G401 (cell line): ENCODE measurements at regions not wholly inside any gene's neighbourhood (a gene's known extent, or its start where the extent isn't known, plus 50 kb on each side); places are given as distances from the start of the nearest gene placed in this dataset.

Experiments
- DNase-seq: peaks from one replicate; pipeline ENCODE4 v3.0.0-alpha.2; 2015; ENCODE audit warnings: low spot score
- in situ Hi-C: cut with HindIII; loops from 2 replicates; pipeline ENCODE4 v1.10.0; 2016; ENCODE audit warnings: low sequenced_read_pairs, mixed read lengths

DNA sequence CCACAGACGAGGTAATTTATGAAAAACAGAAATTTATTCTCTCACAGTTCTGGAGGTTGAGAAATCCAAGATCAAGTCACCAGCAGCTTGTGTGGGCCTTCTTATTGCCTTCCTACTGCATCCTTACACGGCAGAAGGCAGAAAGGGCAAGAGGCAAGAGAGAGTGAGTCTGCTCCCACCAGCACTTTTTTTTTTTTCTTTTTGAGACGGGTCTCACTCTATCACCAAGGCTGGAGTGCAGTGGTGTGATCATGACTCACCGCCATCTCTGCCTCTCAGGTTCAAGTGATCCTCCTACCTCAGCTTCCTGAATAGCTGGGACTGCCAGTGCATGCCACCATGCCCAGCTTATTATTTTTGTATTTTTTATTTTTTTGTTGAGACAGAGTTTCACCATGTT lies 78.5 kb upstream of the HK2 start:
- in situ Hi-C loops, result no loop called here
- DNase-seq, result no peak

DNA sequence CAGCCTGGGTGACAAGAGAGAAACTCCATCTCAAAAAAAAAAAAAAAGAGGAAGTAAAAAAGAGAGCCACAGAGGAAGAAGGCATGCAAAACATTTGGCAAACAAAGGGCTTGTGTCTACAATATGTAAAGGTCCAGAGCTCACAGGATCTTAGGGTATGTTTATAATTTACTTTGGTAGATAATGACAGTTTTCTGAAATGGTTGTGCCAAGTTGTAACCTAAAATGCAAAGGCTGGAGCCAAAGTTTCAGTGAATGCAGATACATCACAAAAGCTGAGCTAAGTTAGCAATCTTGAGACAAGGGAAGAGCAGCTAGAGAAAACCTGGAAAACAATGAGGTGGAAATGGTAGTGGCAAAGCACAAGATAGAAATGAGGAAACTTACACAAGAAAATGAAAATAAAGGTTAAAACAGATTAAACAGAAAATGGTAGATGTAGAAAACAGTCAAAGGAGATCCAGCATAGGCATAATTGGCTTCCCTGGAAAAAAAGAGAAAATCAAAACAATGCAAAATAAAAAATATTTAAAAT lies 77.5 kb upstream of the HK2 start:
- DNase-seq, result no peak
- in situ Hi-C loops, result no loop called here

DNA sequence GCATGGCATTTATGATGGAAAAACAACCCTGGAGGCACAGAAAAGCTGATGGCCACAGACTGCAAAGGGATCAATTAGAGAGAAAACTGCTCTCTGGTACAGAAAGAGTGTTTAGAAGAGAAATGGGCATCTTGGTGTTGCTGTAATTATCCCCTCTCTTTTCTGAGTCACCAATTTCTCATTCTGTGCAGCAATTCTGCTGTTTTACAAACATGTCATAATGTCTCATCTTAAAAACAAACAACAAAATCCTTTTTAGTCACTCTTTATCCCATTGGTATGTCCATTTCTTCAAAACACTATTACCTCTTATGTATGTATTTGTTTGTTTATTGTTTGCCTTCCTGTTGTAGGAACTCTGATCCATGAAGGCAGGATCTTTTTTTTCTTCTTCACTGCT lies 73.9 kb upstream of the HK2 start:
- DNase-seq, result no peak
- in situ Hi-C loops, result no loop called here

DNA sequence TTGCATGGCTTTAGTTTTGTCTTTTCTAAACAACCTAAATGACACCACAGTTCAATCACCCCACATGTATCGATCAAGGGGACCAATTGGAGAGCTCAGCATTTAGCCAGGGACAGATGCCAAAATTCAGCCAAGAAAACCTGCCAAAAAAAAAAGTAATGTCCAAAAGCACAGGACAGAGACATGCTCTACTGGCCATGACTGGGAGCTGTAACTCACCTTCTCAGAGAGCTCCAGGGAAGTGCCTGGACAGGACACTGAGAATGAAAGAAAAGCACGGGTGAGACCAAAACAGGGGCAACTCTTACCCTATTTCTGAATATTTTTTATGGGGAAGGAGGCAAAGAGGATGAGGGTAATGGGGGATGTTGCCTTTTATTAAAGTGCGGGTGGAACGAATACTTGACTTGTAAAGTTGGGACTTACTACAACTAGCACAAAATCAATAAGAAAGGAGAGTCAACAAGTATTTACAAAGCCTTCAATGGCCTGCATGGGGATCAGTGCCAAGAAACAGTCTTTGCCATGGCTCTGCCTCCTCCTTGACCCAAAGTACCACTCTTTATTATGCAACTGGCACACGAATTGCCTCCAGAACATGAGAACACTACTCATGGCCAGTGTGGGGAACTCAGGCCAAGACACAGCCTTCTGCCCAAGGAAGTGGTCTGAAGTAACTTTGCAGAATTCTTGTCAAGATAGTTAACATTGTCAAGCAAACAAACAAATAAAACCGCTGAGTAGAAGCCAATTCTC lies 72.9 kb upstream of the HK2 start:
- in situ Hi-C loops, result no loop called here
- no peak for DNase-seq

DNA sequence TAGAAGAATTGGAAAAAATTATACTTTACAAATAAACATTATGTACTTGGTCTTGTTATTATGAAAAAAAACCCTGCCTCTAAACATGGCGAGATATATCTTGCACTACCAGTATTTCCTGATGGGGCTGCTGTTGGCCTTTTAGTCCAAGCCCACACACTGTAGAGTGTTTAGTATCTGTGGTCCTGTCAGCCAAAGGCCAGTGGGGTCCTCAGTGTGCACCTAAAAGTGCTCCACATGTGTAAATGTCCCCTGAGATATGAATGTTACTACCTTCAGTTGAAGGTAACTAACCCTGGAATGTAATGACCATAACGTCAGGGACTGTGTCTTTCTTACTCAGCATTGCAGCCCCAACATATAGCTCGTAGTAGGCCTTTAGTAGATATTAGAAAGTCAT lies 71.1 kb upstream of the HK2 start:
- in situ Hi-C loops, result no loop called here
- DNase-seq, result no peak

DNA sequence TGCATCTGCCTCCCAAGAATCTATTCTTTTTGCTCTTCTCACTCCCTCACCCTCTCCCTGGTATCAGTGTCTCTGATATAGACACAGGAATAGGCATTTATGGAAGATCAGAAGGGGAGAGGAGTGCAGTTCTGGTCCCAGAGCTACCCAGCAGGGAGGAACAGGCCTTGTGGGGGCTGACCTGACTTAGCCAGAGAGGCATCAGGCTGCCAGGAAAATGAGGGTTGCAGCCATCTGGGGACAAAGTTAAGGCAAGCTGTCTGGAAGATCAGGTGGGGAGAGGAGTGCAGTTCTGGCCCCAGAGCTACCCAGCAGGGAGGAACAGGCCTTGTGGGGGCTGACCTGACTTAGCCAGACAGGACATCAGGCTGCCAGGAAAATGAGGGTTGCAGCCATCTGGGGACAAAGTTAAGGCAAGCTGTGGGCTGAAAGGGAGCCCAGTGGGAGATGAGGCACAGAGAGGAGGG lies 69.9 kb upstream of the HK2 start:
- in situ Hi-C loops, result no loop called here
- DNase-seq, result peak; percentile 69

DNA sequence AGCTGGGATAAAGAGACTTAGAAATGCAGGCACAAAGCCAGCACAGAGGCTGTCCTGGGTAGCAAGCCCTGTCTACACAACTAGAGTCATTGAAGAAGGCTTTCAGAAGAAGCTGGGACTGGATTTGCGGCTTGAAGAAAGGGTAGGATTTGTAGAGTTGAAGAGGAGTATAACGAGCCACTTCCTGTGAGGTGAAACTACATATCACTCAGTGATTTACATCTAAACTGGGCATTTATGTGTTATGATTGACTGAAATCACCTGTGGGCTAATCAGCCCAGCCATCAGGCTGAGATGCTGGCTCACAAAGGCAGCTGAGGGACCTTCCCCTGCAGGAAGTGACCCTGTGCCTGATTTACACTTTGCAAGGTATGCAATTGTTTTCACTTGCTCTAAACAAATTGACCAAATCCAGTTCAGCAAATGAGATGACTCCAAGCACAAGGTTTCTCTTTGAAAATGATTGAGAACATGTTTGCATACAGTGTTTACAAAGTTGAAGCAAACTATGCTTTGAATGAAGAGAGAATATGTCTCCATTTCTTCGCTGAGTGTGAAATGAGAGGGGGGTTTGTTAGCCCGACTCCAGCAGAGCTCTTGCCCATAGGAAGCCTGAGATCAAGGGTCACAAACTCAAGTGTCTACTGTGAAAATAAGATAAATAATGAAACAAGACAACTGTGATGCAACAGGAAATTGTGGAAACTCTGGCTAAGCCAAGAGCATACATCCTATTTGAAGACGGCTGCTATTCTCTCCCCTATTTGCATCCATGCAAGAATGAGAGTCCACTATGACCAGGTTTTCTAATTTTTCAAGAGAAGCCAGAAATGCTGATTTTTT lies 69.3 kb upstream of the HK2 start:
- DNase-seq, result no peak
- in situ Hi-C loops, result no loop called here

DNA sequence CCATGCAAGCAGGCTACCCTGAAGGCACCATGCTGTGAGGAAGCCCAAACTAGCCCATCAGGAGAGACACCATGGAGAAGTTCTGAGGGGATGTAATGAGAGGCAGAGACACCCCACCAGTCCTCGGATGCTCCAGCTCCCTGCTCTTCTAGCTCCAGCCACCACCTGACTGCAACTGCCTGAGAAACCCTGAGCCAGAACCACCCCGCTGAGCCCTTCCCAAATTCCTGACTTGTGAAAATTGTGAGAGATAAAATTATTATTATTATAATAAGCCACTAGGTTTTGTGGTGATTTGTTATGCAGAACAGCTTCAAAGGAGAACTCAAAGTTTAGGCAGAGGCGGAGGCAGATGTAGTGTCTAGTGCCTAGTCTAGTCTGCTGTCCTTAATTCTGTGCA lies 67.1 kb upstream of the HK2 start:
- in situ Hi-C loops, result no loop called here
- no peak for DNase-seq

DNA sequence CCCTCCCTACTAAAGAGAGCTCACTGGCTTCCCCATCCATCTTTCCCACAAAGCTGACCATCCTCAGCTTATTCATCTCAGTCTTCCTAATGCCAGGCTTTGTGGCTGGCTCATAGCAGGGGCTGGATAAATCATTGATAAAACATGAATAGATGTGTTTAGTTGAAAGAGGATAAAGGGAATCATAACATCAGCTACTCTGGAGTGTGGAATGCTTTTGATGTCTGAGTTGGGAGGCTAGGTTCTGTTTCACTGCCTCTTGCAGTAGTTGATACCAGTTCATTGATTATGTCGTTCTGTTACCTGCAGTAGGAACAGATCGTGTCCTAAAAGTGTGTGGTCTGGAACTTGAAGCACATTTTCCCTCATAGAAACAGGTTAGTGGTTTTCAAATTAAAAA lies 66.3 kb upstream of the HK2 start:
- no peak for DNase-seq
- in situ Hi-C loops, result no loop called here

DNA sequence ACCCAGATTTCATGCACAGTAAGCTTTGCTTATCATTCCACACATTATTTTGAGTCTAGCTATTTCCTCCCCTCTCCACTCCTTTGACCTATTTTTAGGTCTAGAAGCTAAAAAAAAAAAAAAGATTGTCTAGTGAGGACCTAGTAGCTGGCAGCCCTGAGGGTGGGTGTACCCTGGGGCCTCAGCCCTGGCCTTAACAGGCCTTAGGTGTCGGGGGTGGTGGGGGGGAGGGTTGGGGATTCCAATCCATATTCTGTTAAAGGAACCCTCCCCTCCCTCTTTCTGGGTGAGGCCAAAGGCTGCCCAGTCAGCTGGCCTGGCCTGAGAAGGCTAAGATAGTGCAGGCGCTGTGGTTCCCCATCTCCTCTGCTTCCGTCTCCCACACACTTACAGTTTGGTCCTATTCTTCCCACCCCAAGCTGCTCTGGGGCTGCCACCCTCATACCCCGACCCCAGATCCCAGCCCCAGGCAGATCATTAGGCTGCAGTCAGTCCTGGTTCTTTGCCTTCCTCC lies 65.5 kb upstream of the HK2 start:
- in situ Hi-C loops, result no loop called here
- no peak for DNase-seq

DNA sequence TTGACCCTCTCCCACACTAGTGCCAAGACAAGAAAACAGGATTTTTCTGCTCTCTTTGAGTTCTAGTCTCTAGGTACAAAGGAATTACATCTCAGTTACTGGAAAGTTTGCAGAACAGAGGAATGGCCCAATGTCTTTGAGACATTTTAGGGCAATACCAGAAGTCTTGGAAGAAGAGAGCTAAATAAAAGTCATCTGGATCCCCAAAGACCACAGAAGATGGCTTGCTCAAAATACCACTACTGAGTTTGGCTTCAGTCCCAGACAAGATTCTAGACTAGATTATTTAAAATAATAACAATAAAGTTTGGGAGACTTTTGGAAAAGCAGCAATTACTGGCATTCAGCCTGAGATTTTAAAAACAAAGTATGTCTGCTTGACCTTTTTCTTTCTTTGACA lies 61.9 kb upstream of the HK2 start:
- no peak for DNase-seq
- in situ Hi-C loops, result no loop called here

DNA sequence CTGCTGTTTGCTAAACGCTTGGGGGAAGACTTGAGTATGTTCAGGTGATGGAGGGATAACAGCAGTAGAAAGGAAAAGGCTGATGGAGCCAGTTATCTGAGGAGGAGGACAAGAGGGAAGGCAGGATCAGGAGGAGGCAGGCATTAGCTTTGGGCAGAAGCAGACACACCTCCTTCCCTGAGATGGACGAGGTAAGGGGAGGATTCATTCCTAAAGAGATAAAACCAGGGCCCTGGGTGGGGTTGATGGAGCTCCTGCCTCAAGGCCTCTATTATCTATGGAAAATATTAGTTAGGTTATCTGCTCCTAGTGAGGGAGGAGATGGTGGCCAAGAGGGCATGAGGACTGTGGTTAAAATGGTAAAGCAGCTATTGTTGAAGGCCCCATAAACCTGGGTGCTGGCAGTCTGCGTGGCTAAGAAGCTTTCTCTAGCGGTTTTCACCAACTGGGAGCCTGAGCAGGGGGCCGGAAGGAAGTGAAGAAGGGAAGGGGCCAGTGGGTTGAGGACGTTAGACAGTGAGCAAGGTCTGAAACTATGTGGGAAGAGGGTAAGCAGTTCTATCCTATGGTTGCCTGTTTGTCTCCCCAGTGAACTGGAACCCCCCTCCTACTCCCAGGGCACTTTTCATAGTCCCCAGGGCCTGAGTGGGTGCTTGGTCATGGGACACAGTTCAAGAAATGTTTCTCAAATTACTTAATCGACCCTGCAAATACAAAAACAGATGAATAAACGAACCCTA lies 56.6 kb upstream of the HK2 start:
- in situ Hi-C loops, result no loop called here
- DNase-seq, result no peak

DNA sequence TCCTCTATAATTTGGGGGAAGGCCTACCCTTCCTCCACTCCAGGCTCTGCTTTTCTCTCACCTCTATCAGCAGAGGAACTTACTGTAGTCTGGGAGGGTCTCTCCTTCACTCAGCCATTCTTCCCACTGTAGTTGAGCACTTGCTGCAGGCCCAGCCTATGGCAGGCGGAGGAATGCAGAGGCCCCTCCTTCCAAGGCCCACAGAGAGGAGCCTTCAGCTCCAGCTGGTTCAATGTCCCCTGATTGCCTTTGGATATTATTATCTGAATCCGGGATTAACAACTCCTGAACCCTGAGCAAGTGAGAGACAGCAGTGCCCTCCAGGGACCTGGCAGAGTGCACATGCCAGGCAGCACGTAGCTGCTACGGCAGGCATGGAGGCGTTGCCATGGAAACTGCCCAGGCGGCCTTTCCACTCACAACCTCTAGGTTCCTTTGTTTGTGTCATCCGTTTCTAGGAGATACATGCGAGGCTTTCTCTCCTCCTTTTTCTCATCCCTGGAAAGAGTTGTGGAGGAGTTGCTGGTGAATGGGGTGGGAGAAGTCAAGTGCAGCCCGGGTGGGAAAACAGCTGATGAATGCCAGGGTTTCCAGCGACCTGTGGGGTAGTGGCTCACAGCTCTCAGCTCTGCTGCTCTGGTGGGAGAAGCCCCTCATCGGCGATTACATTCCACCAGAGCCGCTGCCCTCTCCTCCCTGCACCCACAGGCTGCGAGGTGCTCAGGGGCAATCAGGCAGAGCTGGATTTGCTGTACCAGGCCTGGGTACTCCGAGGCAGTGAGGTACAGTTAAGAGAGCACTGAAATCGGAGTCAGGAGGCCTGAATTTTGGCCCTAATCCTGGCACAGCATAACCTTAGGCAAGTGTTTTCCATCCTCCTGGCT lies 55.3 kb upstream of the HK2 start:
- DNase-seq, result no peak
- in situ Hi-C loops, result no loop called here

DNA sequence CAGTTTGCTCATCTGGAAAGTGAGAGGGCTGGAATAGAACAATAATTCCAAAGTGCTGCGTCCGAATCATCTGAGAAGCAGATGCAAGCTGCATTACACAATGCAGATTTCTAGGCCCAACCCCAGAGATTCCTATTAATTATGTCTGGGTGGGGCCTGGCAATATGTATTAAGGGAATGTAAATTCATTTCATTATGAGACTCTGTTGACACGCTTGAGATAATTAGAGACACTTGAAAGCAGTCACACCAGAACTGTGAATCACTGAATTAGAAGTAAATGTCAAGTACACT lies 54.7 kb upstream of the HK2 start:
- DNase-seq, result no peak
- in situ Hi-C loops, result no loop called here

DNA sequence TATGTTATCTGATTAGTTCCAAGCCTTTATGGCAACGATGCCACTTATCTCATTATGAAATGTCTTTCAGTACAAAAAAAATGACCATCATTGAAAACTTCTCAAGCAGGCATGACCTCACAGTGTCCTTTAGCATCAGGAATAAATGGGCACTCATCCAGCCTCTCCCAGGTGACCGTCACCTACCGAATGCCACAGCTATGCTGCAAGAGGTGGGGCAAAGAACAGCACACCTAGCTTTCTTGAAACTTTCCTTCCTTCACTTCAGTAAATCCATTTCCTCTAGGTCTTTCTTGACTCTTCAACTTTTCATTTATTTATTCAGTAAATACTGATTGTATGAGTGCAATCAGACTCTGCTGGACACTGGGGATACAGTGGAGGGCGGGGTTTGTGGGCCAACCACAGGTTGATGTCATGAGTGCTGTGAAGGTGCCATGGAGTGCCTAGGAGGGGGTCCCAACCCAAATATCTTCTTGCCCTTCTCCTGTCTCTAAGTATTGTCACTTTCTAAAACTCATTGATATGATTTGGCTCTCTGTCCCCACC lies 54.3 kb upstream of the HK2 start:
- no peak for DNase-seq
- in situ Hi-C loops, result no loop called here
